Liver (tissue), 8 donors: ENCODE measurements at regions not wholly inside any gene's neighbourhood (a gene's known extent, or its start where the extent isn't known, plus 50 kb on each side); places are given as distances from the start of the nearest gene placed in this dataset.

Experiments used
- DNase-seq: peaks from one replicate; pipeline ENCODE4 v3.0.0-alpha.2; 2017; ENCODE audit warnings: low spot score
- H3K27ac ChIP-seq, 2 donors: one replicate each; pipeline ENCODE4 v1.7.0; 2013; ENCODE audit warnings: inconsistent platforms in 2 of 2, low read length in 2 of 2, control low read depth in 1 of 2, low read depth in 1 of 2, mild to moderate bottlenecking in 1 of 2
- H3K27me3 ChIP-seq, 4 donors: one replicate each; pipeline versions ENCODE4 v1.6.1 to v1.7.0; 2013; ENCODE audit warnings: low read length in 3 of 4, inconsistent platforms in 1 of 4, mild to moderate bottlenecking in 1 of 4, moderate library complexity in 1 of 4; ENCODE audit not compliant: control insufficient read depth in 4 of 4, insufficient read depth in 4 of 4
- H3K36me3 ChIP-seq, 4 donors: one replicate each; pipeline versions ENCODE4 v1.6.1 to v1.7.0; 2013; ENCODE audit warnings: low read length in 3 of 4, mild to moderate bottlenecking in 3 of 4, low read depth in 1 of 4, moderate library complexity in 1 of 4; ENCODE audit not compliant: control insufficient read depth in 4 of 4, insufficient read depth in 3 of 4
- H3K4me1 ChIP-seq, 4 donors: one replicate each; pipeline versions ENCODE4 v1.6.1 to v1.7.0; 2013; ENCODE audit warnings: low read length in 3 of 4, mild to moderate bottlenecking in 3 of 4, moderate library complexity in 1 of 4; ENCODE audit not compliant: control insufficient read depth in 4 of 4, insufficient read depth in 4 of 4
- H3K4me3 ChIP-seq, 3 donors: one replicate each; pipeline versions ENCODE4 v1.6.1 to v1.7.0; 2013; ENCODE audit warnings: low read length in 3 of 3, control low read depth in 1 of 3, low read depth in 1 of 3, mild to moderate bottlenecking in 1 of 3
- H3K9ac ChIP-seq, 2 donors: one replicate each; pipeline ENCODE4 v1.7.0; 2013; ENCODE audit warnings: low read length in 2 of 2, mild to moderate bottlenecking in 2 of 2, moderate library complexity in 2 of 2, control low read depth in 1 of 2, low read depth in 1 of 2
- H3K9me3 ChIP-seq, 4 donors: one replicate each; pipeline versions ENCODE4 v1.6.1 to v1.7.0; 2013; ENCODE audit warnings: low read length in 3 of 4; ENCODE audit not compliant: control insufficient read depth in 4 of 4
- EGR1 ChIP-seq, 2 donors: IDR thresholded peaks; 2 replicates each; pipeline ENCODE4 v1.6.1; 2016 to 2018; ENCODE audit warnings: antibody characterized with exemption in 2 of 2, low read depth in 2 of 2
- FOXA1 ChIP-seq: IDR thresholded peaks from 2 replicates; pipeline ENCODE4 v1.6.1; 2016; ENCODE audit warnings: antibody characterized with exemption
- FOXA2 ChIP-seq: IDR thresholded peaks from 2 replicates; pipeline ENCODE4 v1.6.1; 2016; ENCODE audit warnings: antibody characterized with exemption
- GABPA ChIP-seq, 2 donors: IDR thresholded peaks in 1 of 2; conservative IDR thresholded peaks in 1 of 2; 2 replicates each; pipeline ENCODE4 v1.6.1; 2016; ENCODE audit warnings: antibody characterized with exemption in 2 of 2, mild to moderate bottlenecking in 1 of 2, moderate library complexity in 1 of 2
- HNF4A ChIP-seq, 2 donors: conservative IDR thresholded peaks; 2 replicates each; pipeline ENCODE4 v1.6.1; 2016; ENCODE audit warnings: antibody characterized with exemption in 2 of 2, mild to moderate bottlenecking in 2 of 2
- HNF4G ChIP-seq: IDR thresholded peaks from 2 replicates; pipeline ENCODE4 v1.6.1; 2016; ENCODE audit warnings: antibody characterized with exemption
- JUND ChIP-seq, 2 donors: IDR thresholded peaks; 2 replicates each; pipeline ENCODE4 v1.6.1; 2016; ENCODE audit warnings: antibody characterized with exemption in 2 of 2
- NR2F2 ChIP-seq: IDR thresholded peaks from 2 replicates; pipeline ENCODE4 v1.6.1; 2016; ENCODE audit warnings: antibody characterized with exemption
- RAD21 ChIP-seq, 2 donors: IDR thresholded peaks; 2 replicates each; pipeline ENCODE4 v1.6.1; 2016; ENCODE audit warnings: antibody characterized with exemption in 2 of 2, mild to moderate bottlenecking in 2 of 2
- RXRA ChIP-seq, 2 donors: IDR thresholded peaks; 2 replicates each; pipeline ENCODE4 v1.6.1; 2017 to 2018; ENCODE audit warnings: antibody characterized with exemption in 2 of 2, mild to moderate bottlenecking in 1 of 2
- SP1 ChIP-seq: IDR thresholded peaks from 2 replicates; pipeline ENCODE4 v1.6.1; 2018; ENCODE audit warnings: antibody characterized with exemption, mild to moderate bottlenecking
- TAF1 ChIP-seq: conservative IDR thresholded peaks from 2 replicates; pipeline ENCODE4 v1.6.1; 2016; ENCODE audit warnings: antibody characterized with exemption, mild to moderate bottlenecking
- YY1 ChIP-seq: IDR thresholded peaks from 2 replicates; pipeline ENCODE4 v1.6.1; 2016; ENCODE audit warnings: antibody characterized with exemption, mild to moderate bottlenecking
- WGBS: extraction: QIAGEN DNeasy Blood & Tissue Kit; methylation state at CpG from one replicate; pipeline ENCODE4 v1.1.7; 2013; 5-methylcytosine and 5-hydroxymethylcytosine counted together
- TF ChIP-seq, protein P1 (sequence below): IDR thresholded peaks from 2 replicates; pipeline ENCODE4 v1.6.1; 2016; ENCODE audit warnings: antibody characterized with exemption, mild to moderate bottlenecking
- TF ChIP-seq, protein P2 (sequence below): IDR thresholded peaks from 2 replicates; pipeline ENCODE4 v1.6.1; 2016; ENCODE audit warnings: antibody characterized with exemption
- TF ChIP-seq, protein P3 (sequence below): IDR thresholded peaks from 2 replicates; pipeline ENCODE4 v1.6.1; 2016; ENCODE audit warnings: antibody characterized with exemption
- TF ChIP-seq, protein P4 (sequence below): IDR thresholded peaks from 2 replicates; pipeline ENCODE4 v1.6.1; 2016; ENCODE audit warnings: antibody characterized with exemption
- TF ChIP-seq, protein P5 (sequence below): fragments of 150-350 bp; IDR thresholded peaks from 2 replicates; pipeline ENCODE4 v1.5.1; 2017; ENCODE audit warnings: improper control_type of control experiment, low read depth, low read length; ENCODE audit not compliant: missing input control
- donor health status: healthy.
- donor health status: healthy.
- donor health status: healthy.
- donor health status: healthy.
- donor health status: healthy.

DNA sequence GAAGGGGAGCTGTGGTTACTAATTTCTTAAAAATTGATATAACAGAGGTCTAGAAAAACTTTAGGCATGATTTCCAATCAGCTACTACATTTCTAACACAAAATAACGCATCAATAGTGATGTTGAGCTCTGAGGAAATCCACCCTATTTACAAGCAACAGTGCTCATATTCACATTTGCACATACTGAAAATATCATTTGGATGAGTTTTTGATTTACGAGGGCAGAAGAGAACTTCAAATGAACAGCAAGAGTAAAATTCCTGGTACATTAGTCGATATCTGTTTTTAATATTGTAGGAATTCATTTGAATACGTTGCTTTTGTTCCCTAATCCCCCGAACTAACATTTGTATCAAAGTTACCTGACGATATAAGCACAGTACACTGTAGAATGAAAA is 761.0 kb upstream of the POU3F3 start:
- Histone ChIP-seq H3K9ac (no peak overlapping the region), H3K36me3 (no peaks in the 10 kb centered on the region), H3K27ac (no peak overlapping the region), H3K9me3 (peaks cover 0 to 3% (median 0%) of the 10 kb centered on the region in 4 donors), H3K27me3 (peaks cover 0 to 4% (median 0%) of the 10 kb centered on the region in 4 donors), H3K4me3 (no peak overlapping the region), H3K4me1 (no peaks in the 10 kb centered on the region)
- 81% methylated on average over 6 of the region's 6 CpGs for WGBS
- no peak for DNase-seq
- TF ChIP-seq, protein P1, sequence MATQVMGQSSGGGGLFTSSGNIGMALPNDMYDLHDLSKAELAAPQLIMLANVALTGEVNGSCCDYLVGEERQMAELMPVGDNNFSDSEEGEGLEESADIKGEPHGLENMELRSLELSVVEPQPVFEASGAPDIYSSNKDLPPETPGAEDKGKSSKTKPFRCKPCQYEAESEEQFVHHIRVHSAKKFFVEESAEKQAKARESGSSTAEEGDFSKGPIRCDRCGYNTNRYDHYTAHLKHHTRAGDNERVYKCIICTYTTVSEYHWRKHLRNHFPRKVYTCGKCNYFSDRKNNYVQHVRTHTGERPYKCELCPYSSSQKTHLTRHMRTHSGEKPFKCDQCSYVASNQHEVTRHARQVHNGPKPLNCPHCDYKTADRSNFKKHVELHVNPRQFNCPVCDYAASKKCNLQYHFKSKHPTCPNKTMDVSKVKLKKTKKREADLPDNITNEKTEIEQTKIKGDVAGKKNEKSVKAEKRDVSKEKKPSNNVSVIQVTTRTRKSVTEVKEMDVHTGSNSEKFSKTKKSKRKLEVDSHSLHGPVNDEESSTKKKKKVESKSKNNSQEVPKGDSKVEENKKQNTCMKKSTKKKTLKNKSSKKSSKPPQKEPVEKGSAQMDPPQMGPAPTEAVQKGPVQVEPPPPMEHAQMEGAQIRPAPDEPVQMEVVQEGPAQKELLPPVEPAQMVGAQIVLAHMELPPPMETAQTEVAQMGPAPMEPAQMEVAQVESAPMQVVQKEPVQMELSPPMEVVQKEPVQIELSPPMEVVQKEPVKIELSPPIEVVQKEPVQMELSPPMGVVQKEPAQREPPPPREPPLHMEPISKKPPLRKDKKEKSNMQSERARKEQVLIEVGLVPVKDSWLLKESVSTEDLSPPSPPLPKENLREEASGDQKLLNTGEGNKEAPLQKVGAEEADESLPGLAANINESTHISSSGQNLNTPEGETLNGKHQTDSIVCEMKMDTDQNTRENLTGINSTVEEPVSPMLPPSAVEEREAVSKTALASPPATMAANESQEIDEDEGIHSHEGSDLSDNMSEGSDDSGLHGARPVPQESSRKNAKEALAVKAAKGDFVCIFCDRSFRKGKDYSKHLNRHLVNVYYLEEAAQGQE = no peak
- TF ChIP-seq JUND (IDR thresholded peaks at IDR 0.05) (no peak), FOXA2 (no peak), EGR1 (IDR thresholded peaks at IDR 0.05; ENCODE audit: low read depth in 2 of 2) (no peak), YY1 (no peak), GABPA (IDR thresholded peaks at IDR 0.05 in 1 of 2, conservative IDR thresholded peaks at IDR 0.05 in 1 of 2) (no peak), SP1 (no peak), RXRA (IDR thresholded peaks at IDR 0.05) (no peak)
- TF ChIP-seq, protein P2, sequence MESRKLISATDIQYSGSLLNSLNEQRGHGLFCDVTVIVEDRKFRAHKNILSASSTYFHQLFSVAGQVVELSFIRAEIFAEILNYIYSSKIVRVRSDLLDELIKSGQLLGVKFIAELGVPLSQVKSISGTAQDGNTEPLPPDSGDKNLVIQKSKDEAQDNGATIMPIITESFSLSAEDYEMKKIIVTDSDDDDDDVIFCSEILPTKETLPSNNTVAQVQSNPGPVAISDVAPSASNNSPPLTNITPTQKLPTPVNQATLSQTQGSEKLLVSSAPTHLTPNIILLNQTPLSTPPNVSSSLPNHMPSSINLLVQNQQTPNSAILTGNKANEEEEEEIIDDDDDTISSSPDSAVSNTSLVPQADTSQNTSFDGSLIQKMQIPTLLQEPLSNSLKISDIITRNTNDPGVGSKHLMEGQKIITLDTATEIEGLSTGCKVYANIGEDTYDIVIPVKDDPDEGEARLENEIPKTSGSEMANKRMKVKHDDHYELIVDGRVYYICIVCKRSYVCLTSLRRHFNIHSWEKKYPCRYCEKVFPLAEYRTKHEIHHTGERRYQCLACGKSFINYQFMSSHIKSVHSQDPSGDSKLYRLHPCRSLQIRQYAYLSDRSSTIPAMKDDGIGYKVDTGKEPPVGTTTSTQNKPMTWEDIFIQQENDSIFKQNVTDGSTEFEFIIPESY = no peak
- TF ChIP-seq, protein P3, sequence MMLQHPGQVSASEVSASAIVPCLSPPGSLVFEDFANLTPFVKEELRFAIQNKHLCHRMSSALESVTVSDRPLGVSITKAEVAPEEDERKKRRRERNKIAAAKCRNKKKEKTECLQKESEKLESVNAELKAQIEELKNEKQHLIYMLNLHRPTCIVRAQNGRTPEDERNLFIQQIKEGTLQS = no peak

DNA sequence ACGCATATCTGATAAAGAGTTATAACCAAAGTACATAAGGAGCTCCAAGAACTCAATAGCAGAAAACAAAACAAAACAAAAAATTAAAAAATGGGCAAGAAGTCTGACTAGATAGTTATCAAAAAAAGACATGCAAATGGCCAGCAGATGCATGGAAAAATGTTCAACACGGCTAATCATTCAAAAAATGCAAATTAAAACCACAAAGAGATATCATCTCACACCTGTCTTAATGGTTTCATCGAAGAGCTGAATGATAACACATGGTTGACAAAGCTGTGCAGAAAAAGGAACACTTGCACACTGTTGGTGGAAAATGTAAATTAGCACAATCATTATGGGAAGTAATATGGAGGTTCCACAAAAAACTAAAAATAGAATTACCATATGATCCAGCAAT is 751.3 kb upstream of the POU3F3 start:
- Histone ChIP-seq H3K9me3 (no peaks in the 10 kb centered on the region), H3K27ac (no peak overlapping the region), H3K36me3 (no peaks in the 10 kb centered on the region), H3K4me1 (no peaks in the 10 kb centered on the region), H3K4me3 (no peak overlapping the region), H3K27me3 (peaks cover 0 to 5% (median 0%) of the 10 kb centered on the region in 4 donors), H3K9ac (no peak overlapping the region)
- TF ChIP-seq, protein P3 = no peak
- no peak for TF ChIP-seq SP1
- TF ChIP-seq HNF4G = no peak
- TF ChIP-seq, protein P1 = no peak
- TF ChIP-seq, protein P4, sequence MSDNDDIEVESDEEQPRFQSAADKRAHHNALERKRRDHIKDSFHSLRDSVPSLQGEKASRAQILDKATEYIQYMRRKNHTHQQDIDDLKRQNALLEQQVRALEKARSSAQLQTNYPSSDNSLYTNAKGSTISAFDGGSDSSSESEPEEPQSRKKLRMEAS = no peak
- TF ChIP-seq FOXA2 = no peak
- TF ChIP-seq, protein P2 = no peak
- TF ChIP-seq EGR1 (IDR thresholded peaks at IDR 0.05; ENCODE audit: low read depth in 2 of 2) = no peak
- no peak for TF ChIP-seq FOXA1
- TF ChIP-seq RAD21 (IDR thresholded peaks at IDR 0.05) = no peak
- TF ChIP-seq JUND (IDR thresholded peaks at IDR 0.05) = no peak
- no peak for TF ChIP-seq YY1
- no peak for TF ChIP-seq RXRA (IDR thresholded peaks at IDR 0.05)
- no peak for TF ChIP-seq NR2F2
- no peak for TF ChIP-seq GABPA (IDR thresholded peaks at IDR 0.05 in 1 of 2, conservative IDR thresholded peaks at IDR 0.05 in 1 of 2)
- TF ChIP-seq TAF1 = no peak
- TF ChIP-seq HNF4A (conservative IDR thresholded peaks at IDR 0.05) = no peak
- TF ChIP-seq, protein P5, sequence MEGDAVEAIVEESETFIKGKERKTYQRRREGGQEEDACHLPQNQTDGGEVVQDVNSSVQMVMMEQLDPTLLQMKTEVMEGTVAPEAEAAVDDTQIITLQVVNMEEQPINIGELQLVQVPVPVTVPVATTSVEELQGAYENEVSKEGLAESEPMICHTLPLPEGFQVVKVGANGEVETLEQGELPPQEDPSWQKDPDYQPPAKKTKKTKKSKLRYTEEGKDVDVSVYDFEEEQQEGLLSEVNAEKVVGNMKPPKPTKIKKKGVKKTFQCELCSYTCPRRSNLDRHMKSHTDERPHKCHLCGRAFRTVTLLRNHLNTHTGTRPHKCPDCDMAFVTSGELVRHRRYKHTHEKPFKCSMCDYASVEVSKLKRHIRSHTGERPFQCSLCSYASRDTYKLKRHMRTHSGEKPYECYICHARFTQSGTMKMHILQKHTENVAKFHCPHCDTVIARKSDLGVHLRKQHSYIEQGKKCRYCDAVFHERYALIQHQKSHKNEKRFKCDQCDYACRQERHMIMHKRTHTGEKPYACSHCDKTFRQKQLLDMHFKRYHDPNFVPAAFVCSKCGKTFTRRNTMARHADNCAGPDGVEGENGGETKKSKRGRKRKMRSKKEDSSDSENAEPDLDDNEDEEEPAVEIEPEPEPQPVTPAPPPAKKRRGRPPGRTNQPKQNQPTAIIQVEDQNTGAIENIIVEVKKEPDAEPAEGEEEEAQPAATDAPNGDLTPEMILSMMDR = no peak
- WGBS = 70% methylated on average over 3 of the region's 3 CpGs
- DNase-seq = no peak
